SK-N-SH treated with all-trans-retinoic acid at 6 μM for 48 hours (cell line): ENCODE measurements at regions not wholly inside any gene's neighbourhood (a gene's known extent, or its start where the extent isn't known, plus 50 kb on each side); places are given as distances from the start of the nearest gene placed in this dataset.

Source experiments
- TOX ChIP-seq: fragments of 250-450 bp; sonication (Bioruptor Pico); IDR thresholded peaks from 2 replicates; pipeline ENCODE4 v1.8.0; 2021; ENCODE audit warnings: mild to moderate bottlenecking, moderate library complexity, borderline replicate concordance
- TSHZ2 ChIP-seq: fragments of 250-450 bp; sonication (Bioruptor Pico); IDR thresholded peaks from 2 replicates; pipeline ENCODE4 v1.5.0; 2020; ENCODE audit warnings: mild to moderate bottlenecking, moderate library complexity

- no peak for TF ChIP-seq TOX (CRISPR knock-in tag)
- no peak for TF ChIP-seq TSHZ2
These were observed 96.9 kb upstream of the FOXQ1 start for GRCh38 chr6:1215023-1215422.
